Neutrophil (primary cell): ENCODE measurements at regions not wholly inside any gene's neighbourhood (a gene's known extent, or its start where the extent isn't known, plus 50 kb on each side); places are given as distances from the start of the nearest gene placed in this dataset.

Source experiments
- H3K27ac ChIP-seq: fragments of 200-600 bp; sonication (generic); 2 replicates; pipeline ENCODE4 v1.5.1; 2016; ENCODE audit warnings: mild to moderate bottlenecking, moderate library complexity
- H3K27me3 ChIP-seq: fragments of 200-600 bp; sonication (generic); 2 replicates; pipeline ENCODE4 v1.6.0; 2016; ENCODE audit warnings: mild to moderate bottlenecking
- H3K36me3 ChIP-seq: fragments of 200-600 bp; sonication (generic); 2 replicates; pipeline ENCODE4 v1.5.1; 2017
- H3K4me1 ChIP-seq, 2 experiments: fragments of 200-600 bp in 1 of 2; sonication (generic) in 1 of 2; 1 replicate in 1 of 2; 2 replicates in 1 of 2; pipeline versions ENCODE4 v1.5.1 to v1.6.1; 2013 to 2016; ENCODE audit warnings: low read depth in 1 of 2, low read length in 1 of 2, mild to moderate bottlenecking in 1 of 2, moderate library complexity in 1 of 2; ENCODE audit not compliant: control insufficient read depth in 1 of 2, insufficient read depth in 1 of 2
- H3K4me3 ChIP-seq, 2 experiments: fragments of 200-600 bp in 1 of 2; sonication (generic) in 1 of 2; 1 replicate in 1 of 2; 2 replicates in 1 of 2; pipeline ENCODE4 v1.5.1; 2013 to 2016; ENCODE audit warnings: low read depth in 1 of 2, low read length in 1 of 2, mild to moderate bottlenecking in 1 of 2, moderate library complexity in 1 of 2
- H3K9me3 ChIP-seq: fragments of 200-600 bp; sonication (generic); 2 replicates; pipeline ENCODE4 v1.5.1; 2016
- TF ChIP-seq, protein P1 (sequence below): fragments of 200-600 bp; sonication (generic); IDR thresholded peaks from 2 replicates; pipeline ENCODE4 v1.5.1; 2016; ENCODE audit warnings: antibody characterized with exemption

DNA sequence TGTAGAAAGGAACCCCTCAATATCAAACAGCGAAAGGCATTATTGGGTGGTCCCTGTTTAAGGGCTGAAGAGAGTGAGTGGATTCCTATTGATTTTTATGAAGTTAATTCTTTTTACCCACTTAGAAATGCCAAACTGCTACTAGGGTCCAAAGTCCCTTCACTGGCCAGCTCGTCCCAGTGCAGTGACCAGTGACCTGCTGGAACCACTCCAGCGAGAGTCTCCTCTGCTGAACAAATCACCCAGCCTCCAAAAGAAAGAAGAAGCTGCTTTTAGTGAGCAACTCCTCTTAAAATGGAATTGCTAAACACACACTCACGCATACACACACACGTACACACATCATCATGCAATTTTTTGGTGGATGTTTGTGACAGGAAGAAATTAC is 198.2 kb upstream of the PLEKHG7 start:
- H3K9me3 ChIP-seq: no peaks in the 10 kb centered on the region
- no peaks in the 10 kb centered on the region for H3K36me3 ChIP-seq
- no peaks in the 10 kb centered on the region for H3K27me3 ChIP-seq
- H3K4me3 ChIP-seq: no peak overlapping the region
- no peak overlapping the region for H3K27ac ChIP-seq
- H3K4me1 ChIP-seq: peaks cover 3 to 8% of the 10 kb centered on the region in 2 experiments
- TF ChIP-seq, protein P1, sequence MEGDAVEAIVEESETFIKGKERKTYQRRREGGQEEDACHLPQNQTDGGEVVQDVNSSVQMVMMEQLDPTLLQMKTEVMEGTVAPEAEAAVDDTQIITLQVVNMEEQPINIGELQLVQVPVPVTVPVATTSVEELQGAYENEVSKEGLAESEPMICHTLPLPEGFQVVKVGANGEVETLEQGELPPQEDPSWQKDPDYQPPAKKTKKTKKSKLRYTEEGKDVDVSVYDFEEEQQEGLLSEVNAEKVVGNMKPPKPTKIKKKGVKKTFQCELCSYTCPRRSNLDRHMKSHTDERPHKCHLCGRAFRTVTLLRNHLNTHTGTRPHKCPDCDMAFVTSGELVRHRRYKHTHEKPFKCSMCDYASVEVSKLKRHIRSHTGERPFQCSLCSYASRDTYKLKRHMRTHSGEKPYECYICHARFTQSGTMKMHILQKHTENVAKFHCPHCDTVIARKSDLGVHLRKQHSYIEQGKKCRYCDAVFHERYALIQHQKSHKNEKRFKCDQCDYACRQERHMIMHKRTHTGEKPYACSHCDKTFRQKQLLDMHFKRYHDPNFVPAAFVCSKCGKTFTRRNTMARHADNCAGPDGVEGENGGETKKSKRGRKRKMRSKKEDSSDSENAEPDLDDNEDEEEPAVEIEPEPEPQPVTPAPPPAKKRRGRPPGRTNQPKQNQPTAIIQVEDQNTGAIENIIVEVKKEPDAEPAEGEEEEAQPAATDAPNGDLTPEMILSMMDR: no peak

DNA sequence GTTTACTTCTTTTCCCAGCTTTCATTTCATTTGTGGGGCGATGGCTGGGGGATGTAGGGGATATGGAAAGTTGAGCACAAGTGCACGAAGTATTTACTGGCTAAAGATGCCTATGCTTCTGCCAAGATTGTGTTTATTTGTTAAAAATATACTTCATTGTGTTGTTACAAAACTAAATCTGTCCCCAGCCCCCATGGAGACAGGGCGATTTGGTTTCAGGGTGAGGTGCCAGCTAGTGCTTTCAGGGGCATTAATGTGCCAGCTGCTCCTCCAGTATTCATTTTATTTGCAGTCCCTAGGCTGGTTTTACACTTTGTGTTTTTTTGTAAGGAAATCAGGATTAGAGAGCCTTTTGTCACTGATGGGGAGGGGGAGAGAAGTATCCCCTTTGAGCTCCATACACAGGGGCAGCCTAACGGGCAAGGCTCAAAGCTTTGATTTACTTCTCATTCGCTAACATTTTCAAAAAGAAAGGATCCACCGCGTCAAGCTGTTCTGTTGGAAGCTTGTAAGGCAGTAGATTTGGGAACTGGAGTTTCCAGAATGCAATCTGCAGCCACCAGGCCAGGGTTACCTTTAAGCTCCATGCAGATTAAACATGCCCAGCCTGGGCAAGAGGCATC is 198.7 kb upstream of the PLEKHG7 start:
- no peaks in the 10 kb centered on the region for H3K9me3 ChIP-seq
- TF ChIP-seq, protein P1: no peak
- no peak overlapping the region for H3K27ac ChIP-seq
- peaks cover 3 to 8% of the 10 kb centered on the region in 2 experiments for H3K4me1 ChIP-seq
- no peaks in the 10 kb centered on the region for H3K36me3 ChIP-seq
- no peaks in the 10 kb centered on the region for H3K27me3 ChIP-seq
- H3K4me3 ChIP-seq: no peak overlapping the region

DNA sequence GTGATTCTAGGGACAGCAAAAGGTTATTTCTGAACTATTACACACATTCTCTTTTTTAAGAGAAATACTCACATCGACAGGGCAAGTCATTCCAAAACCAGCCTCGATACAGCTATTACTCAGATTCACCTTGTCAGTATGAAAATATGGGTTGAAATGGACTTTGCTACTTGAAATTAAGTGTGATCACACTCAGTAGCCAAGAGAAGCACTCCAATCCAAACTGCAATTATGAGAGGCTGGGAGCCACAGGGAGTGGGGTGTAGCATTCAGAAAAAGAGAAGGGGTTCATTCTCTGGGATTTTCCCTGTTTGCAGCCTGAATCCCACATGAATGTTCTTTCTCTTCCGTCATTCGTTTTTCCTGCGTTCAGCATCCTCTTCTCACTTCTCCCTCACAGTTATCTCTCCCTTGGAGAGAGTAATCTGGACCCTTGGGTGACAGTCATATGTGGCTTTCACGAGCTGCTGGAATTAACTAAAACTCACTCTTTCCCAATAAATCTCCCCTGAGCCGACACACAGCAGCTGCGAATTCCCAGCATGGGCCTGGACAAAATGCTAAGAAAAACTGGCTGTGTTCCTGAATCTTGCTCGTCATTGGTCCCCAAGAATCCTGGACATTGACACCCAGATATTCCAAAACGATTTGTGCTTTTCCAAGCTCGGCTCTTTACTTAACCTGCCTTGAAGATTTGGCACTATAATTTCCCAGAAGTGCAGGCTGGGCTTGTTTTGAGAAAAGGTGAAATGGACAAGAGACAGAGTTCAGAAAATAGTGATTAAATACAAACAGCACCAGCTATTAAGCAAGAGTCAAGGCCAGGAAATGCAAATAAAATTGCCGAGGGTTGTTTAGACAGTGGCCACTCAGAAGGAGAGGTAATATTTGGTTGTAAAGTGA is 199.5 kb upstream of the PLEKHG7 start:
- Histone ChIP-seq H3K4me3 (no peak overlapping the region), H3K27ac (no peak overlapping the region), H3K27me3 (no peaks in the 10 kb centered on the region), H3K9me3 (no peaks in the 10 kb centered on the region), H3K4me1 (peaks cover 3 to 8% of the 10 kb centered on the region in 2 experiments), H3K36me3 (no peaks in the 10 kb centered on the region)
- TF ChIP-seq, protein P1: no peak

DNA sequence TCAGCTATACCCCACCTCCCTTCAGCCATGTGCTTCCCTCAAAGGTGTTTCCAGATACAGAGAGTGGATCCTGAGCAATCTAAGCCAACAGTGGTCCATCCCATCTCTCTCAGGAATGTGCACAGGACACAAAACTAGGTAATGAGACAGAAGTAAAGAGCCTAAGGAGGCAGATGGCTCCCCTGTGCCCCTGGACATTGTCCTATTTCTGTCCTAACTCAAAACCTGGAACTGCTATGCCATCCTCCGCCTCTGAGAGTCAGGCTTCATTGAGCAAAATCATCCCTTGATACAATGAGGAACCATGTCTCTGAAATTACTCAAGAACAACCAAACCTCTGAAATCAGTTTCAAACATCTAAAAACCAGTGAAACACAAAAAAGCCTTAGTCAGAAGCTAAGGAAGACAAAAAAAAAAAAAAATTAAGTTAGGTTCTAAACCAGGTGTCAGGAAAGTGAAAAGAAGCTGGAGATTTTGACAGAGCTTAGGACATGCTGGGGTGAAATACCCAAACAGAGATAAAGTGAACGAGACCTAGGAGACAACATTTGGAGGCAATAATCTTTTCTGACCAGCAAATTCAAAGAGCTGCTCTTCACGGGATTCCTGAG is 200.3 kb upstream of the PLEKHG7 start:
- Histone ChIP-seq H3K9me3 (no peaks in the 10 kb centered on the region), H3K27ac (no peak overlapping the region), H3K36me3 (no peaks in the 10 kb centered on the region), H3K4me3 (no peak overlapping the region), H3K4me1 (peaks cover 3 to 8% of the 10 kb centered on the region in 2 experiments), H3K27me3 (no peaks in the 10 kb centered on the region)
- TF ChIP-seq, protein P1: no peak

DNA sequence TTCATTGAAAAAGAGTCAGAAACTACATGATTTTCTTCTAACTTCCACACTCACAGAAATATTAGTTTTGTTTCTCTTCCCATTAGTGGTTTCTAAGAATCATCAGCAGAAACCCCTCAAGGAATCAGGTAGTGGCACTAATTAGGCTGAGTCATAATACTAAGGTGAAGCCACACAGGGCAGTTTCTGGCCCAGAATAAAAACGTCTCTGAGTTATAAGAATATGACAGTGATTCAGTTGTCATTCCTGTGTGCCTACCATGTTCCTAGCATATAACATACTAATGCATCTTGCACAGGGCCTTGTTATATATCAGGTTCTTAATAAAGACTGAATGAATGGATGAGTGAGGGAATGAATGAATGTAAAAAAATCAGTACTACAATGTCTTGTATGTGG is 206.0 kb upstream of the PLEKHG7 start:
- Histone ChIP-seq H3K4me3 (no peak overlapping the region), H3K4me1 (no peaks in the 10 kb centered on the region), H3K27ac (no peak overlapping the region), H3K9me3 (no peaks in the 10 kb centered on the region), H3K36me3 (no peaks in the 10 kb centered on the region), H3K27me3 (no peaks in the 10 kb centered on the region)
- TF ChIP-seq, protein P1: no peak
